ENCODE measurements at regions not wholly inside any gene's neighbourhood (a gene's known extent, or its start where the extent isn't known, plus 50 kb on each side); places are given as distances from the start of the nearest gene placed in this dataset.
"Not testable (repeated sequence)": the region's sequence is repeated elsewhere in the genome, so short reads cannot be mapped to it uniquely, and the experiment has no call there.

GRCh38 chr14:19054108-19054721, 87.0 kb downstream of the POTEM start:
- not testable (repeated sequence) for H3K4me1 Mint-ChIP-seq; H2BK120ac ChIP-seq (ENCODE audit: low read depth, low read length, poor library complexity, severe bottlenecking); H3K27ac ChIP-seq (ENCODE audit: insufficient read length, low read depth, low read length); DNase-seq; H3K4me2 ChIP-seq (ENCODE audit: insufficient read depth, insufficient read length, low read length); H3K23me2 ChIP-seq (ENCODE audit: insufficient read length, low read depth, low read length, poor library complexity, severe bottlenecking); H3K9ac ChIP-seq (ENCODE audit: extremely low read depth, insufficient read length, low read length); H3K56ac ChIP-seq (ENCODE audit: insufficient read length, low read depth, low read length); H4K8ac ChIP-seq (replicated peaks; ENCODE audit: insufficient read length, low read depth, low read length); H3K23ac ChIP-seq (ENCODE audit: insufficient read length, low read depth, low read length); H4K91ac ChIP-seq (ENCODE audit: insufficient read length, low read depth, low read length); H2BK20ac ChIP-seq (ENCODE audit: low read depth, low read length, poor library complexity, severe bottlenecking); H3K79me1 ChIP-seq (ENCODE audit: insufficient read depth, low read depth, low read length, poor library complexity, severe bottlenecking); H3K4me1 ChIP-seq (ENCODE audit: insufficient read depth, low read length); H3K9me3 ChIP-seq (ENCODE audit: control insufficient read depth, low read depth, low read length); H2BK15ac ChIP-seq (ENCODE audit: low read depth, low read length); H2BK12ac ChIP-seq (ENCODE audit: insufficient read length, low read depth, low read length); H3K18ac ChIP-seq (ENCODE audit: insufficient read length, low read depth, low read length); H3K4ac ChIP-seq (ENCODE audit: low read depth, low read length); H4K5ac ChIP-seq (ENCODE audit: insufficient read length, low read depth, low read length); H3K4me3 Mint-ChIP-seq; H3K36me3 Mint-ChIP-seq (ENCODE audit: insufficient read depth in 1 of 3, low read depth in 3 of 3); H3K27me3 ChIP-seq (ENCODE audit: insufficient read depth, low read length); H2AK5ac ChIP-seq (ENCODE audit: insufficient read length, low read length); H2BK5ac ChIP-seq (ENCODE audit: insufficient read length, low read length); H3K9me3 Mint-ChIP-seq; H4K20me1 ChIP-seq (ENCODE audit: control insufficient read depth, insufficient read depth, insufficient read length); H3K14ac ChIP-seq (ENCODE audit: insufficient read depth, low read length); H2AFZ ChIP-seq (ENCODE audit: low read length); H3K27me3 Mint-ChIP-seq (ENCODE audit: low read depth); H3K27ac Mint-ChIP-seq; H3T11ph ChIP-seq (ENCODE audit: low read length); H3K79me2 ChIP-seq (ENCODE audit: insufficient read depth, low read length)
- no CpG with 5 or more reads among the region's 27 CpGs for WGBS (ENCODE audit: extremely low coverage, insufficient read length, low lambda C conversion rate)

DNA sequence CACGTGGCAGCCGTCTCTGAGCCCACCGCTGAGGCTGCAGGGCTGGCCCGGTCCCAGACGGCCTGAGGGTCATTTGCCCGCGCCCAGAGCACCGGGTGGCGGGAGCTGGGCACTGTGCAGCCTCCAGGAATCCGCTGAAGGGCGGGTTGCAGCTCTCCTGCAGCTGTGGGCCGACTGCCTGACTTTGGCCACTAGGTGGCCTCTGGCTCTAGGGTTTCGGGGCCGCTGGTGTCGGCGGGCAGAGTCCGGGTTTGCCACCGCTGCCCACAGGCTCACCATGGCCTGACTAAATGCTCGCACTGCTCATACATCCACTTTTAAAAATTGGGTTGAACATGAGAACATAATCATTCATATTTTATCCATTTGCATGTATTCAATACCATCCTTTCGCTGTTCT, 87.7 kb downstream of the POTEM start:
- not testable (repeated sequence) for H3K18ac ChIP-seq (ENCODE audit: insufficient read length, low read depth, low read length); H4K5ac ChIP-seq (ENCODE audit: insufficient read length, low read depth, low read length); H3K27ac Mint-ChIP-seq; H3K4me2 ChIP-seq (ENCODE audit: insufficient read depth, insufficient read length, low read length); H2AFZ ChIP-seq (ENCODE audit: low read length); H3K4me1 Mint-ChIP-seq; H4K20me1 ChIP-seq (ENCODE audit: control insufficient read depth, insufficient read depth, insufficient read length); H3K27me3 ChIP-seq (ENCODE audit: insufficient read depth, low read length); H2BK5ac ChIP-seq (ENCODE audit: insufficient read length, low read length); H3K14ac ChIP-seq (ENCODE audit: insufficient read depth, low read length); H2BK120ac ChIP-seq (ENCODE audit: low read depth, low read length, poor library complexity, severe bottlenecking); H3K9me3 Mint-ChIP-seq; H3K79me2 ChIP-seq (ENCODE audit: insufficient read depth, low read length); H3K23me2 ChIP-seq (ENCODE audit: insufficient read length, low read depth, low read length, poor library complexity, severe bottlenecking); H2BK20ac ChIP-seq (ENCODE audit: low read depth, low read length, poor library complexity, severe bottlenecking); H3K9ac ChIP-seq (ENCODE audit: extremely low read depth, insufficient read length, low read length); H3K56ac ChIP-seq (ENCODE audit: insufficient read length, low read depth, low read length); H3K79me1 ChIP-seq (ENCODE audit: insufficient read depth, low read depth, low read length, poor library complexity, severe bottlenecking); H3K4ac ChIP-seq (ENCODE audit: low read depth, low read length); H4K8ac ChIP-seq (replicated peaks; ENCODE audit: insufficient read length, low read depth, low read length); H3K27ac ChIP-seq (ENCODE audit: insufficient read length, low read depth, low read length); H4K91ac ChIP-seq (ENCODE audit: insufficient read length, low read depth, low read length); H3K27me3 Mint-ChIP-seq (ENCODE audit: low read depth); H3K9me3 ChIP-seq (ENCODE audit: control insufficient read depth, low read depth, low read length); H3K23ac ChIP-seq (ENCODE audit: insufficient read length, low read depth, low read length); DNase-seq; H2AK5ac ChIP-seq (ENCODE audit: insufficient read length, low read length); H3K36me3 Mint-ChIP-seq (ENCODE audit: insufficient read depth in 1 of 3, low read depth in 3 of 3); H3K4me1 ChIP-seq (ENCODE audit: insufficient read depth, low read length); H2BK15ac ChIP-seq (ENCODE audit: low read depth, low read length); H2BK12ac ChIP-seq (ENCODE audit: insufficient read length, low read depth, low read length); H3T11ph ChIP-seq (ENCODE audit: low read length); H3K4me3 Mint-ChIP-seq
- WGBS (ENCODE audit: extremely low coverage, insufficient read length, low lambda C conversion rate), result no CpG with 5 or more reads among the region's 20 CpGs

Data from H9 (cell line).